GM23248 (cell line): ENCODE measurements at regions not wholly inside any gene's neighbourhood (a gene's known extent, or its start where the extent isn't known, plus 50 kb on each side); places are given as distances from the start of the nearest gene placed in this dataset.
"Not testable (repeated sequence)": the region's sequence is repeated elsewhere in the genome, so short reads cannot be mapped to it uniquely, and the experiment has no call there.

Experiments used
- DNase-seq: peaks from one replicate; pipeline ENCODE4 v3.0.0-alpha.2; 2015
- H2AFZ ChIP-seq: fragments of 200-600 bp; sonication (generic); 2 replicates; pipeline ENCODE4 v1.6.1; 2016; ENCODE audit warnings: antibody characterized with exemption
- H3F3A ChIP-seq: fragments of 200-600 bp; sonication (generic); 2 replicates; pipeline ENCODE4 v1.6.1; 2016; ENCODE audit warnings: mild to moderate bottlenecking, antibody characterized with exemption, mixed run types; ENCODE audit not compliant: insufficient read depth
- H3K27ac ChIP-seq: fragments of 200-600 bp; sonication (generic); 2 replicates; pipeline ENCODE4 v1.5.1; 2016; ENCODE audit warnings: mild to moderate bottlenecking
- H3K27me3 ChIP-seq: fragments of 200-600 bp; sonication (generic); replicated peaks from 2 replicates; pipeline ENCODE4 v1.6.1; 2016; ENCODE audit warnings: mild to moderate bottlenecking; ENCODE audit not compliant: insufficient read depth
- H3K36me3 ChIP-seq: fragments of 200-600 bp; sonication (generic); 2 replicates; pipeline ENCODE4 v1.6.1; 2016; ENCODE audit warnings: low read depth, mild to moderate bottlenecking
- H3K4me1 ChIP-seq: fragments of 200-600 bp; sonication (generic); 2 replicates; pipeline ENCODE4 v1.6.1; 2016; ENCODE audit warnings: mild to moderate bottlenecking; ENCODE audit not compliant: insufficient read depth
- H3K4me2 ChIP-seq: fragments of 200-600 bp; sonication (generic); one replicate; pipeline ENCODE4 v1.6.1; 2016; ENCODE audit warnings: mild to moderate bottlenecking; ENCODE audit not compliant: unreplicated experiment
- H3K4me3 ChIP-seq: fragments of 200-600 bp; sonication (generic); 2 replicates; pipeline ENCODE4 v1.5.1; 2016; ENCODE audit warnings: mild to moderate bottlenecking
- H3K79me2 ChIP-seq: fragments of 200-600 bp; sonication (generic); 2 replicates; pipeline ENCODE4 v1.6.1; 2016; ENCODE audit warnings: mild to moderate bottlenecking; ENCODE audit not compliant: insufficient read depth
- H3K9ac ChIP-seq: fragments of 200-600 bp; sonication (generic); 2 replicates; pipeline ENCODE4 v1.6.1; 2016; ENCODE audit warnings: mild to moderate bottlenecking
- H3K9me2 ChIP-seq: fragments of 200-600 bp; sonication (generic); 2 replicates; pipeline ENCODE4 v1.6.1; 2016; ENCODE audit warnings: mixed run types, mild to moderate bottlenecking, moderate library complexity; ENCODE audit not compliant: insufficient read depth
- H3K9me3 ChIP-seq: fragments of 200-600 bp; sonication (generic); one replicate; pipeline ENCODE4 v1.6.1; 2017; ENCODE audit warnings: low read depth
- H4K20me1 ChIP-seq: fragments of 200-600 bp; sonication (generic); 2 replicates; pipeline ENCODE4 v1.6.0; 2016; ENCODE audit not compliant: insufficient read depth
- EZH2 ChIP-seq: fragments of 200-600 bp; sonication (generic); IDR thresholded peaks from 2 replicates; pipeline ENCODE4 v1.6.1; 2018; ENCODE audit warnings: antibody characterized with exemption, mild to moderate bottlenecking; ENCODE audit not compliant: insufficient read depth, poor library complexity, severe bottlenecking
- EZH2phosphoT487 ChIP-seq: fragments of 200-600 bp; sonication (generic); IDR thresholded peaks from 2 replicates; pipeline ENCODE4 v1.6.1; 2018; ENCODE audit warnings: antibody characterized with exemption, moderate library complexity, mild to moderate bottlenecking, low read depth; ENCODE audit not compliant: insufficient read depth
- WGBS, 2 experiments: methylation state at CpG; one replicate each; pipeline ENCODE4 v1.1.6; 2015 to 2017; ENCODE audit warnings: low lambda C conversion rate in 2 of 2, low coverage in 1 of 2; ENCODE audit errors: missing lambda C conversion rate in 2 of 2; 5-methylcytosine and 5-hydroxymethylcytosine counted together
- in situ Hi-C: fragments of 300-500 bp; cut with MboI; formaldehyde crosslinking; loops from 2 replicates; pipeline ENCODE4 v1.15.0; 2020

DNA sequence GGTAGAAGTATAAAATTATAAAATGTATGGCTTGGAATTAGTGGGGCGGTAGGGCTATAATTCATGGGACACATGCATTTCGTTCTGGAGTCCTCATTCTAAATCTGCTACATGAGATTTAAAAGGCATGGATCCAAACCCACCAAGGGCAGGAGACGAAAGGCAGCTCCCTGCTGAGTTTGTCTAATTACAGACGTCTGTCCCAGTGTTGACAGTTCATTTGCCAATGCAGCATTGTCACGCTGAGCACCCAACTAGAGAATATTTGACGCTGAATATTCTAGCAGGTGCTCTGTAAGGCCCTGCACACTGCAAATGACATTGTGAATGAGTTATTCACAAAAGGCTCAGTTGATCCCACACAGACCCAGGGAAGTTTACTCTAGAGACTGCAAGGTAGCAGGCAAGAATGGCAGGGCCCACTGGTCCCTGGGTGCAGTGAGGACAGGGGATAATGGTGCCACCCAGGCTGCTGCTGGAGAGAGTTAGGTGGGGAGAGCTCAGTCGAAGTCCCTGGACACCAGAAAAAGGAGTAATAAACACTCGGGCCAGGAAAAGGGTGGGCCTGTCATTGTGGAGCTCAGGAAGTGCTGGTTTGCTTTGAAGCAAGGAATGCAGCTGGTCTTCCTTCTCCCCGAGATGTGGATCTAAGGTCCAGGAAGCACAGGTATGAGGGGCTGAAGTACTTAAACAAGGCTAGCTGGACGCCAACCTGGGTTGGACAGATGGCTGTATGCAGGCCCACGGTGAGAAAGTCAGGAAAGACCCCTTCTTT, 75.0 kb upstream of the JCAD start:
- TF ChIP-seq EZH2phosphoT487 (no peak), EZH2 (no peak)
- DNase-seq = no peak
- in situ Hi-C loops = no loop called here

DNA sequence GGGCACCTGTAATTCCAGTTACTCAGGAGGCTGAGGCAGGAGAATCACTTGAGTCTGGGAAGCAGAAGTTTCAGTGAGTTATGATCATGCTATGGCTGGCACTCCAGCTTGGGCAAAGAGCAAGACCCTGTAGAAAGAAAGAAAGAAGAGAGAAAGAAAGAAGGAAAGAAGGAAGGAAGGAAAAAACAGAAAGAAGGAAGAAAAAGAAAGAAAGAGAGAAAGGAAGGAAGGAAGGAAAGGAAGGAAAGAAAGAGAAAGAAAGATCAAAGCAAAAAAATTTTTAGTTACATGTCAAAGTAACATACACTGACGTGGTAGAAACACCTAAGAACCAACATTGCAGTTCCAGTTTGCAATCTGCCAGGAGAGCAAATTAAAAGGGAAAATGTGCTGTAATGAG, 73.8 kb upstream of the JCAD start:
- no peaks in the 10 kb centered on the region for H3F3A ChIP-seq
- TF ChIP-seq EZH2 = no peak
- TF ChIP-seq EZH2phosphoT487 = no peak
- H3K36me3 ChIP-seq = no peaks in the 10 kb centered on the region
- H3K9me2 ChIP-seq = no peaks in the 10 kb centered on the region
- no peak overlapping the region for H3K27ac ChIP-seq
- H3K9ac ChIP-seq = no peak overlapping the region
- H3K4me1 ChIP-seq = no peaks in the 10 kb centered on the region
- H3K79me2 ChIP-seq = no peaks in the 10 kb centered on the region
- H4K20me1 ChIP-seq = no peaks in the 10 kb centered on the region
- DNase-seq = no peak
- no peak overlapping the region for H2AFZ ChIP-seq
- no peak overlapping the region for H3K4me2 ChIP-seq
- H3K9me3 ChIP-seq = no peaks in the 10 kb centered on the region
- in situ Hi-C loops = no loop called here
- H3K27me3 ChIP-seq = 0 out of 2 replicates have a peak, but pooled peaks cover 3% of the 10 kb centered on the region
- H3K4me3 ChIP-seq = no peak overlapping the region
- WGBS, 2 experiments = 89 to 100% methylated on average over 1 of the region's 1 CpG

More for the DNA sequence above, 75.0 kb upstream of the JCAD start:
- Histone ChIP-seq H3K4me2 (no peak overlapping the region), H3K27ac (no peak overlapping the region), H3K27me3 (0 out of 2 replicates have a peak, but pooled peaks cover 3% of the 10 kb centered on the region), H3F3A (no peaks in the 10 kb centered on the region), H3K4me3 (no peak overlapping the region), H3K9ac (no peak overlapping the region), H4K20me1 (no peaks in the 10 kb centered on the region), H3K79me2 (no peaks in the 10 kb centered on the region), H3K4me1 (no peaks in the 10 kb centered on the region), H3K9me3 (no peaks in the 10 kb centered on the region), H3K36me3 (no peaks in the 10 kb centered on the region), H2AFZ (no peak overlapping the region), H3K9me2 (no peaks in the 10 kb centered on the region)
- WGBS, 2 experiments = 47 to 49% methylated on average over 11 of the region's 11 CpGs

DNA sequence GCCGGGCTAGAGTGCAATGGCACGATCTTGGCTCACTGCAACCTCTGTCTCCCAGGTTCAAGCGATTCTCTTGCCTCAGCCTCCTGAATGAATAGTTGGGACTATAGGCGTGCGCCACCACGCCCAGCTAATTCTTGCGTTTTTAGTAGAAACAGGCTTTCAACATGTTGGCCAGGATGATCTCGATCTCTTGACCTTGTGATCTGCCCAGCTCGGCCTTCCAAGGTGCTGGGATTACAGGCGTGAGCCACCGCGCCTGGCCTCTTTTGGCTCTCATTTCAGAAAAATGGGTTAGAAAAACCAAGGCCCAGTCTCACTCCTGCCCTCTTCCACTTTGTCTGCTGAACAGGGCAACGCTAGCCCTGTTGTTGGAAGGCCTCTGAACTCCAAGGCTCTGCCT, 72.0 kb upstream of the JCAD start:
- H3K9me2 ChIP-seq, H3K79me2 ChIP-seq, H3K9me3 ChIP-seq, H4K20me1 ChIP-seq, H3K4me2 ChIP-seq, H3K36me3 ChIP-seq, H3K9ac ChIP-seq, H3K4me3 ChIP-seq, H2AFZ ChIP-seq, H3K27ac ChIP-seq, DNase-seq, in situ Hi-C loops, H3K27me3 ChIP-seq: not testable (repeated sequence)
- peaks cover 15% of the 10 kb centered on the region; the same call in 1 of the 2 replicates for H3F3A ChIP-seq
- 85 to 87% methylated on average over 13 of the region's 13 CpGs for WGBS, 2 experiments
- H3K4me1 ChIP-seq = peaks cover 14% of the 10 kb centered on the region

DNA sequence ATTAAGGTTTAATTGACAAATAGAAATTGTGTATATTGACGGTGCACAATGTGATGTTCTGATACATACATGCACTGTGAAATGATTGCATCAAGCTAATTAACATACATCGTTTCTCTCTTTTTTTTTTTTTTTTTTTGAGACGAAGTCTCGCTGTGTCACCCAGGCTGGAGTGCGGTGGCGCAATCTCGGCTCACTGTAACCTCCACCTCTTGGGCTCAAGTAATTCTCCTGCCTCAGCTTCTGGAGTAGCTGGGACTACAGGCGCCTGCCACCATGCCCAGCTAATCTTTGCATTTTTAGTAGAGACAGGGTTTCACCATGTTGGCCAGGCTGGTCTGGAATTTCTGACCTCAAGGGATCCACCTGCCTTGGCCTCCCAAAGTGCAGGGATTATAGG, 69.9 kb upstream of the JCAD start:
- H3K9me2 ChIP-seq, H3K79me2 ChIP-seq, in situ Hi-C loops, H4K20me1 ChIP-seq, H3K27me3 ChIP-seq, H3K27ac ChIP-seq, H3K4me3 ChIP-seq, H3K9ac ChIP-seq, H3K4me2 ChIP-seq, H3K9me3 ChIP-seq, H3K36me3 ChIP-seq, H2AFZ ChIP-seq, DNase-seq: not testable (repeated sequence)
- H3K4me1 ChIP-seq = peaks cover 17% of the 10 kb centered on the region
- peaks cover 15% of the 10 kb centered on the region; the same call in 1 of the 2 replicates for H3F3A ChIP-seq
- WGBS, 2 experiments = 95% methylated on average over 8 of the region's 8 CpGs
